Motor neuron (in vitro differentiated cells): ENCODE measurements at regions not wholly inside any gene's neighbourhood (a gene's known extent, or its start where the extent isn't known, plus 50 kb on each side); places are given as distances from the start of the nearest gene placed in this dataset.
A peak's percentile ranks its signal among the peaks of the same experiment; 100 is the strongest.

Experiments used
- ATAC-seq, 8 experiments: fragments of 200-7000 bp; cut with Tn5 transposase; replicated peaks in 6 of 8; 2 replicates each; pipeline ENCODE4 v1.8.0; 2021; ENCODE audit warnings: mild to moderate bottlenecking in 8 of 8, moderate library complexity in 8 of 8
- H3K27ac ChIP-seq, 2 donors: fragments of 250-450 bp; sonication (Bioruptor Pico); 2 replicates each; pipeline ENCODE4 v1.9.0; 2021; ENCODE audit warnings: antibody characterized with exemption in 2 of 2, mild to moderate bottlenecking in 2 of 2, moderate library complexity in 1 of 2
- H3K4me1 ChIP-seq, 2 donors: fragments of 250-450 bp; sonication (Bioruptor Pico); replicated peaks in 1 of 2; 2 replicates each; pipeline ENCODE4 v1.6.1; 2021; ENCODE audit warnings: antibody characterized with exemption in 2 of 2, mild to moderate bottlenecking in 2 of 2, moderate library complexity in 1 of 2
- H3K4me3 ChIP-seq, 5 donors: fragments of 250-450 bp; sonication (Bioruptor Pico); 2 replicates each; pipeline ENCODE4 v1.9.0; 2021; ENCODE audit warnings: antibody characterized with exemption in 5 of 5, mild to moderate bottlenecking in 5 of 5, moderate library complexity in 4 of 5
- WGBS, 10 experiments: fragments of 450-650 bp; shearing (Covaris generic); methylation state at CpG; one replicate each; pipeline ENCODE4 v1.0.0; 2022; 5-methylcytosine and 5-hydroxymethylcytosine counted together
- in situ Hi-C, 9 experiments: fragments of 400-800 bp; cut with MboI; loops; one replicate each; pipeline ENCODE4 v1.15.0; 2021; ENCODE audit warnings: low sequenced_read_pairs in 9 of 9, low pct_unique_long_range_greater_than_20kb in 2 of 9; ENCODE audit not compliant: unreplicated experiment in 9 of 9

DNA sequence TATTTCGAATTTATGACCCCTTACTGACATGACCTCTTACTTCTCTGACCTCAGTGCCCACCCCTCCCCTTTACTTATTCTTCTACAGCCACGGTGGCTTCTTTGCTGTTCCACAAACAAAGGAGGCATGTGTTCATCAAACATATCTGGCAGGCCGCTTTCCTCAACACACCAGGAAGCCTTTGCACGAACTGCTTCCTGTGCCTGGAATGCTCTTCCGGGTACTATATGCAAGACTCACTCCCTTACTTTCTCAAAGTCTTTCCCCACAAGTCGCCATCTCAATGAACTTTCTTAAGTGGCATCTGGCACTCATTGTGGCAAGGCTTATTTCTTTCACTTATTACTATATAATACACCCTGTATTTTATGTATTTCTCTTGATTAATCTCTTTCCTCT is 351.5 kb upstream of the DDX53 start:
- ATAC-seq = no peak
- no peak overlapping the region for H3K4me3 ChIP-seq
- no peak overlapping the region for H3K27ac ChIP-seq
- in situ Hi-C loops = no loop called here
- peaks cover 0 to 2% of the 10 kb centered on the region in 2 donors for H3K4me1 ChIP-seq
- WGBS, 10 experiments = 0 to 62% (median 33%) methylated on average over 1 to 5 of the region's 6 CpGs; no CpG with 5 or more reads in 5 of the 10 experiments

DNA sequence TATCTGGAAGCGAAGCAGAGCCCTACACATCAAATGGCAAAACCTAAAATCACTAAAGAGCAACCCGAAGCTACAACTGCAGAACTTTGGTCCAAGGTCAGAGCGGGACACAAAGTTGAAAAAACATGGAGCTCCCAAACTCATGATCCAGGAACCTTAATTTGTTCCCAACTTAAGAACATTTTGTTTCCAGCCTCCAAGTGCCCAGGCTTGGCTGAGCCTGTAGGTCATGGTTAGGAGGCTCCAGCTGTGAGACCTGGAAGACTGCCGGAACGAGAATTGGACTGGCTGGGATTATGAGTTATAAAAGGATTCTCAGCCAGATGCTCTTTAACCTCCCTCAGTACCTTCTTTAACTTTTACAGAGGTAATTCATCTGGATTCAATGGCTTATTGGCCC is 349.1 kb upstream of the DDX53 start:
- Histone ChIP-seq H3K4me1 (peaks cover 0 to 2% of the 10 kb centered on the region in 2 donors), H3K4me3 (no peak overlapping the region), H3K27ac (no peak overlapping the region)
- 10 to 100% (median 49%) methylated on average over 1 to 5 of the region's 5 CpGs; no CpG with 5 or more reads in 7 of the 10 experiments for WGBS, 10 experiments
- in situ Hi-C loops = no loop called here
- no peak for ATAC-seq

DNA sequence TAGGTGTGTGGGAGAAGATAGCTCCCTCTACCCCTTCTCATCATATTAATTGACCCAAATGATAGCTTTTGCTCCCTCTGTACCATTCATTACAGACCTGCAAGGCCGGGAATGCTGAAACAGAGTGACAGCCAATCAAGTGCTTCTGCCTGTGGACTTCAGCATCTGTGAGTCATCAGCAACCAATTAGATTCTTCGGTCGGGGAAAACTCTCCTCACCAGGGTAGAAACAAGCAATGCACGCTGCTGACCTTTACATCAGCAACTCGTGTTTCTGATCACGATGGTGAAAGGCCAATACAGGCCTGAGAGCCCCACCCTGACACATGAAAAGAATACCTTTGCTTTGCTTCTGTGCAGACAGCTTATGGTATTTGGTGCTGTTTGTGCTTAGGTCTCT is 347.2 kb upstream of the DDX53 start:
- in situ Hi-C loops = no loop called here
- whole genome bisulfite sequencing, 10 experiments = 6 to 54% (median 19%) methylated on average over 2 to 3 of the region's 6 CpGs; no CpG with 5 or more reads in 6 of the 10 experiments
- Histone ChIP-seq H3K4me3 (no peak overlapping the region), H3K4me1 (peaks cover 0 to 2% of the 10 kb centered on the region in 2 donors), H3K27ac (no peak overlapping the region)
- ATAC-seq = peak; percentile 57 to 97 (median 93)

DNA sequence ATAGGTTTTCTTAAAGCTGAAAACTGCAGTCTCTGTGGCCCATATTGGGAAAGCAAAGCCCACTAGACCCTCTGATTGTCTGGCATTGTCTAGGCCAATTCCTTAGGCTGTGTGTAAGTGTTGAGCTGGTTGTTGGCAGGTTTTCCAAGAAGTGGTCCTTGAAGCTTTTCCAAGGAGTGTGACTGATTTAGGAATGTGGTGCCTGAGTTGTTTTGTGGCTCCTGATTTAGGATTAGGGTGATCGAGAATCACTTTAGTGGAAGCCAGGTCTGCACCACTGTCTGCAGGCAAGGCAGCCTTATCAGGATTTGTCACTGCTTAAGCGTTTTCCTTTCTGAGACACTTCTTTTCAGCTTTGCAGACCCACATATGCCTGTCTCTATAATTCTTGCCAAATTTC is 339.0 kb upstream of the DDX53 start:
- H3K4me3 ChIP-seq = no peak overlapping the region
- WGBS, 10 experiments = 0 to 100% methylated on average over 1 of the region's 2 CpGs; no CpG with 5 or more reads in 8 of the 10 experiments
- no peak overlapping the region for H3K27ac ChIP-seq
- H3K4me1 ChIP-seq = no peaks in the 10 kb centered on the region
- no peak for ATAC-seq
- in situ Hi-C loops = no loop called here

DNA sequence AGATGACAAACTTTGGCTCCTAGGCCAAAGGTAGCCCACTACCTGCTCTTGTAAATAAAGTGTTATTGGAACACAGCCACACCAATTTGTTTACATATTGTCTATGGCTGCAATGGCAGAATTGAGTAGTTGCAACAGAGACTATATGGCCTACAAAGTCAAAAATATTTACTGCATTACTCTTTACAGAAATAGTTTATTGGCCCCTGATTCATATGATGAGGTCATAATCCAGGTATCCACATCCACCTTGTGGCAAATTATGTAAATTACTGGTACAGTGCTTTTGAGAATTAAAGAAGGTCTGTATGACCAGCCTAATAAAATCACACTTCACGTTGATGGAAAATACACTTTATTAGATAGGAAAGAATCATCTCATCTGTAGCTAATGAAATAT is 337.0 kb upstream of the DDX53 start:
- 57 to 100% methylated on average over 1 of the region's 1 CpG; no CpG with 5 or more reads in 8 of the 10 experiments for WGBS, 10 experiments
- no peak for ATAC-seq
- H3K27ac ChIP-seq = no peak overlapping the region
- no peak overlapping the region for H3K4me3 ChIP-seq
- no peaks in the 10 kb centered on the region for H3K4me1 ChIP-seq
- in situ Hi-C loops = no loop called here

DNA sequence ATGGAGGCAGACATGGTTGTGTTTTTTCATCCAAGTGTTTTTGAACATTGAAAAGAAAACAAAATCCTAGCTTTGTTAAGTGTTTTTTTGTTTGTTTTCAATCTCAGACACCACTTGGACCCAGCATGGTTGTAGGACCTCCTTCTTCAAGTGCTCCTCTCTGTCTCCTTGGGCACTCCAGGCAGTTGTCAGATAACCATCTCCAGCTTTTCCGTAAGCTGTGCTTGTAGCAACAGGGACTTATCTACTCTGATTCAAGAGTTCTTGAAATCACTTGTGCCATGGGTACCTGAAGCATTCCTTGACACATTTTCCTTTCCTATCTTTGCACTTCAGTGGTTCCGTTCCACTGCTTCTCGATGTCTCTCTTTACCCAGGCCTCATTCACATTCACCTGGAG is 334.9 kb upstream of the DDX53 start:
- no peak for ATAC-seq
- no peak overlapping the region for H3K27ac ChIP-seq
- no peak overlapping the region for H3K4me3 ChIP-seq
- in situ Hi-C loops = no loop called here
- no peaks in the 10 kb centered on the region for H3K4me1 ChIP-seq
- WGBS, 10 experiments = 55 to 100% (median 83%) methylated on average over 1 to 3 of the region's 3 CpGs; no CpG with 5 or more reads in 3 of the 10 experiments

DNA sequence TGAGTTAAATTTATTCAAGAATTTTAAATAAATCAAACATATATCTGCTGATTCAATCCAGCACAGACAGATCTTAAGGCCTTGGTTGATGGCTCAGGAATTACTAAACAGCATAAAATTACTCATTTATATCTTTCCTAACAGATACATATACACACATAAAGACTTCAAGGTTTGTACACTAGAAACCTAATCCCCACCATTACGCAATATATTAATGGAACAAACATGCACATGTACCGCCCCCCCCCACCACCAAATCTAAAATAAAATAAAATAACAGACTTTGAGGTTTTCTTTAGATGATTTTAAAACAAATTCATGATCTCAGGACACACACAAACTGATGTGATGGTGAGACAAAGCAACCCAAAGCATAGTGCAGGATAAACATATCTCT is 333.9 kb upstream of the DDX53 start:
- in situ Hi-C loops = no loop called here
- no peak overlapping the region for H3K4me3 ChIP-seq
- no peak overlapping the region for H3K27ac ChIP-seq
- no peaks in the 10 kb centered on the region for H3K4me1 ChIP-seq
- no peak for ATAC-seq
- 17 to 88% methylated on average over 1 of the region's 2 CpGs; no CpG with 5 or more reads in 8 of the 10 experiments for WGBS, 10 experiments

DNA sequence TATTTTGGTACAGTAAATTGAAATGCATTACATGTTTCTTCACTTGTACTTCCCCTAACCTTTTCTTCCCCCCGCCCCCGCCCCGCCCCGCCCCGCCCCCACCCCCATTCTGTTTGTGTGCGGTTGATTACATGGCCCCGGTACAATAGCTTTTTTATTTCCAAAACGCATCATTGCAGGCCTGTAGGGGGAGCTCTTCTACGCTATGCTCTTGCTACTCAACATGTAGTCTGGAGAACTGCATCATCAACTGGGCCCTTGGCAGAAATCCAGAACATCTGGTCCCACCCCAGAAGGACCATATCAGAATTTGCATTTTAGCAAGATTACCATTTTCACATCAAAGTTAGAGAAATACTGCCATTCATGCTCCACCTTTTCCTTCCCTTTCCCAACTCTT is 333.3 kb upstream of the DDX53 start:
- Histone ChIP-seq H3K27ac (no peak overlapping the region), H3K4me3 (no peak overlapping the region), H3K4me1 (no peaks in the 10 kb centered on the region)
- in situ Hi-C loops = no loop called here
- peak in 3 of 8 experiments; percentile 70 to 97 (median 93) for ATAC-seq
- WGBS, 10 experiments = 40% methylated on average over 1 of the region's 9 CpGs; no CpG with 5 or more reads in 9 of the 10 experiments

DNA sequence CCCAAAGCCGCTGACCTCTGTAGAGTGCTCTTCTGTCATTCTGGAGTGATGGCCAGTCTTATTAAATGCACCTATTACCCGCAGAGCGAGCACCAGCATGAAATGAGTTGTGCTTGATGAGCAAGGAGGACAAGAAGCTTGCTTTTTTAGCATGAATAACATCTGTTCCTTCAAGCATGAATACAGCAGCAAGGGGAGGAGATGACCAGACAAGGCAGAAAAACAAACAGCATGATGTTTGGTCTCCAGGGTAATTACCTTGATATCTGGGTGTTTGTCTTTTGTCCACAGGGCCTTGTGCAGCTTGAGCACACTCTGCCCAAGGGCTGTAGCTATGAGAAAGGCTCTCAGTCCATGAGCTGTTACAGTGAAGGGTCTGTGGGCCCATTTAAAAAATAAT is 324.8 kb upstream of the DDX53 start:
- in situ Hi-C loops = no loop called here
- Histone ChIP-seq H3K4me3 (no peak overlapping the region), H3K27ac (no peak overlapping the region), H3K4me1 (peaks cover 0 to 14% of the 10 kb centered on the region in 2 donors)
- peak; percentile 42 to 90 (median 69) for ATAC-seq
- 0 to 13% methylated on average over 1 to 3 of the region's 3 CpGs; no CpG with 5 or more reads in 8 of the 10 experiments for WGBS, 10 experiments

DNA sequence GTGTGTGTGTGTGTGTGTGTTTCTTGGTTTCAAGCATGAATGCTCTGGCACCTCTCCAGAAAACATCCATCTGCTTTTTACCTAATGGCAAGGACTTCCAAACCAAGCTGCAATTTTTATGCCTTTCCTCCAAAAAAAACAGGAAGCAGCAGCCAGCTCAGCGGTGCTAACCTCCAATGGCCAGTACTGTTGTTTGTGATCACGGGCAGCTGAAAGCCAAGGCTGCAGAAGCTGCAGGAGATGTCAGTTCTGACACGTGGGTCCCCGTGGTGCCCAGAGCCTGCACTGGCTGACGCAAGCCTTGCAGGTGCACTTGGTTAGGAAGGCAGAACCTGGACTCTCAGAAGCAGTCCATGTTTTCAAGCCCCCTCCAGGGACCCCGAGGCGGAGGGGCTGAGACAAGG is 313.6 kb upstream of the DDX53 start:
- peak in 5 of 8 experiments; percentile 42 to 71 (median 56) for ATAC-seq
- Histone ChIP-seq H3K4me1 (no peaks in the 10 kb centered on the region), H3K4me3 (no peak overlapping the region), H3K27ac (no peak overlapping the region)
- in situ Hi-C loops = no loop called here
- 40% methylated on average over 1 of the region's 7 CpGs; no CpG with 5 or more reads in 9 of the 10 experiments for WGBS, 10 experiments

DNA sequence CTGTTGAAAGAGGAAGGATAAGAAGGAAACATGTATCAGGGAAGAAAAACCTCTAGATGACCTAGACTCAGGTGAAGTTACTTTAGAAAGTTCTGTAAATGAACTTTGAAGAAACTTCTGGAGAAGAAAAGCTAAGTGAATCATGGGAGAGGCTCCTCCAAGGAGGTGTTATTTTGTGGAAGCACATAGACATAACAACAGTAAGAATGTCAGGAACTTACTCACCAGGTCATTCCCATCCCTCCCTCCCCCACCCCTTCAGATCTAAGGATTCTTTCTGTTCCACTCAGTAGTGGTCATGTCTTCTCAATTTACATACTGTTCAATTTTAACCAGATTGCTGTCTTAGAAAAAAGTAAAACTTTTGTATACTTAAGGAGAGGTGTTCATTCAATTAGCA is 310.5 kb upstream of the DDX53 start:
- Histone ChIP-seq H3K4me3 (no peak overlapping the region), H3K4me1 (no peaks in the 10 kb centered on the region), H3K27ac (no peak overlapping the region)
- in situ Hi-C loops = no loop called here
- no peak for ATAC-seq

DNA sequence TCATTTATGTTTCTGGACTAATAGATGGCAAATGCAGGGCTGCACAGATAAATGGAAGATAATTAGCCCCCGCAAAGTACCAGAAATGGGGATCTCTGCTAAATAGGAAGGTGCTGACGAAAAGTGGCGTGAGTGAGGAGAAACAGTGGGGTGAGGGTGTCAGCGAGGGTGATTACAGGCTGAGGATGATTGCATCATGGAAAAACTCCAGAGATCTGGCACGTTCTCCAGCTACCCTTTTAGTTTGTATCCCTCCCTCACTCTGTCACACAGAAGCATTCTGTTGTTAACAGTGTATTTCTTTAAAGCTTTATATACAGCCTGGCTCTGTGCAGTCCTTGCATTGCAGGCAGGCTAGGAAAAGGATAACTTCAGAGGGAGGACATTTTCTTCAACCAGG is 309.6 kb upstream of the DDX53 start:
- Histone ChIP-seq H3K4me3 (no peak overlapping the region), H3K27ac (no peak overlapping the region), H3K4me1 (no peaks in the 10 kb centered on the region)
- in situ Hi-C loops = no loop called here
- 13 to 83% (median 51%) methylated on average over 1 to 5 of the region's 5 CpGs; no CpG with 5 or more reads in 5 of the 10 experiments for WGBS, 10 experiments
- peak in 5 of 8 experiments; percentile 27 to 84 (median 56) for ATAC-seq

DNA sequence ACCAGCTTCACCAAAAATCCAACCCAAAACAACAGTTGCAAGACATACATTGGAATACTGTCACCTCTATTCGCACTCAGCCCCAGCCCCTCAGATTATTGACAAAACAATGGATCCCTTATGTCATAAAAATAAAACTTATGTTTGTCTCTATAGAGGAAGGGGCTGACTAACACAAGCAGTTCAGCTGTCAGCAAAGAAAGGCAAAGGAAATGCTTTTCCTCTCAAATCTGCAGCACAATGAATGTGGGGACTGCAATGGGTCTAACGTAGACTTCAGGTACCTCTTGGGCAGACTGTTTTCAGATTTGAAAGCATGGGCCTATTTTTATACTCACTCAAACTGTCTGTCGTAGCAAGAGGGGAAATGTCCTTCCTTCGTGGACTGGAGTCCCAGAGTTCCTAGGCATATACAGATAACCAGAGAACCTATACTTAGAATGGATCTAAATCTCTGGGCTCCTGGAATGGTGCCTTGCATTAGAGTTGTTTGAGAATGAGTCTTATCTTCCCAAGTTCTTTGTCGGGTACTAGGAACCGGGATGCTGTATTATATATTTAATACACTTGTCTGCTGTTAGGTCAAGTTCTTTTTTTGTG is 307.7 kb upstream of the DDX53 start:
- Histone ChIP-seq H3K4me3 (no peak overlapping the region), H3K27ac (no peak overlapping the region), H3K4me1 (no peaks in the 10 kb centered on the region)
- no peak for ATAC-seq
- in situ Hi-C loops = no loop called here
- WGBS, 10 experiments = 0 to 100% (median 68%) methylated on average over 1 to 5 of the region's 6 CpGs; no CpG with 5 or more reads in 6 of the 10 experiments

DNA sequence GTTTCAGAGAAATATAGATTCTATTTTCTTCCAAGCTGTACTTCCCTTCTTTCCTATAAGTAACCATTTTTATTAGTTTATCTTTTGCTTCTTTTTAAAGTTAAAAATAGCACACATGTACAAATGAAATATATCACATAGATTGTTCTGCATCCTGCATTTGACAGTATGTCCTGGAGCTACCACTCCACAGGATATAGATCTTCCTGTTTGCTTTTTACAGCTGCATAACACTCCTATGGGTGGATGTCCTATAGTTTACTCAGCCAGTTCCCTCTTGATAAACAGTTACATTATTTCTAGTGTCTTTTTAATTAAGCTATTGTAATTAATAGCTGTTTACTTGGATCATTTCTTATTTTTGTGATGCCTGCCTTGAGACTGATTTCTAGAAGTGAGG is 301.6 kb upstream of the DDX53 start:
- in situ Hi-C loops = no loop called here
- Histone ChIP-seq H3K27ac (no peak overlapping the region), H3K4me1 (no peaks in the 10 kb centered on the region), H3K4me3 (no peak overlapping the region)
- ATAC-seq = no peak
